ENCODE measurements at regions not wholly inside any gene's neighbourhood (a gene's known extent, or its start where the extent isn't known, plus 50 kb on each side); places are given as distances from the start of the nearest gene placed in this dataset.
"Not testable (repeated sequence)": the region's sequence is repeated elsewhere in the genome, so short reads cannot be mapped to it uniquely, and the experiment has no call there.

- ATAC-seq: peak; percentile 89
- DNase-seq; intact Hi-C loops (cut with micrococcal nuclease): not testable (repeated sequence)
These were observed 225.0 kb upstream of the CDY1 start for GRCh38 chrY:25396911-25397310.

- DNase-seq; intact Hi-C loops (cut with micrococcal nuclease): not testable (repeated sequence)
- ATAC-seq: peak; percentile 56
These were observed 222.8 kb upstream of the CDY1 start for GRCh38 chrY:25399081-25399480.

- intact Hi-C loops (cut with micrococcal nuclease); DNase-seq; ATAC-seq: not testable (repeated sequence)
These were observed 213.6 kb upstream of the CDY1 start for GRCh38 chrY:25408327-25408726.

Data from left ventricle myocardium superior (tissue), 1 donor.